H9 (cell line): ENCODE measurements at regions not wholly inside any gene's neighbourhood (a gene's known extent, or its start where the extent isn't known, plus 50 kb on each side); places are given as distances from the start of the nearest gene placed in this dataset.

ENCODE experiments used
- DNase-seq: peaks from one replicate; pipeline ENCODE4 v3.0.0-alpha.2; 2017
- H2AFZ ChIP-seq: one replicate; pipeline ENCODE4 v1.6.1; 2013; ENCODE audit warnings: mild to moderate bottlenecking, low read length, control low read depth, moderate library complexity
- H2AK5ac ChIP-seq: 2 replicates; pipeline ENCODE4 v1.6.1; 2013; ENCODE audit warnings: low read length, control low read depth, mixed read lengths; ENCODE audit not compliant: insufficient read length
- H2BK120ac ChIP-seq: one replicate; pipeline ENCODE4 v1.6.1; 2013; ENCODE audit warnings: low read depth, mild to moderate bottlenecking, low read length, control low read depth, inconsistent platforms; ENCODE audit not compliant: poor library complexity, severe bottlenecking
- H2BK12ac ChIP-seq: 2 replicates; pipeline ENCODE4 v1.6.1; 2013; ENCODE audit warnings: low read length, control low read depth, mixed read lengths, low read depth; ENCODE audit not compliant: insufficient read length
- H2BK15ac ChIP-seq: 2 replicates; pipeline ENCODE4 v1.6.1; 2013; ENCODE audit warnings: low read depth, low read length, control low read depth
- H2BK20ac ChIP-seq: one replicate; pipeline ENCODE4 v1.6.1; 2013; ENCODE audit warnings: low read depth, mild to moderate bottlenecking, low read length, control low read depth, inconsistent platforms; ENCODE audit not compliant: poor library complexity, severe bottlenecking
- H2BK5ac ChIP-seq: 2 replicates; pipeline ENCODE4 v1.6.1; 2013; ENCODE audit warnings: low read length, control low read depth, mixed read lengths; ENCODE audit not compliant: insufficient read length
- H3K14ac ChIP-seq: 2 replicates; pipeline ENCODE4 v1.6.1; 2013; ENCODE audit warnings: low read length, control low read depth; ENCODE audit not compliant: insufficient read depth
- H3K18ac ChIP-seq: 2 replicates; pipeline ENCODE4 v1.6.1; 2013; ENCODE audit warnings: low read depth, mild to moderate bottlenecking, mixed read lengths, low read length, control low read depth; ENCODE audit not compliant: insufficient read length
- H3K23ac ChIP-seq: 2 replicates; pipeline ENCODE4 v1.6.1; 2013; ENCODE audit warnings: low read length, control low read depth, mixed read lengths, low read depth; ENCODE audit not compliant: insufficient read length
- H3K23me2 ChIP-seq: 2 replicates; pipeline ENCODE4 v1.6.1; 2013; ENCODE audit warnings: low read depth, mild to moderate bottlenecking, mixed read lengths, low read length, control low read depth; ENCODE audit not compliant: insufficient read length, poor library complexity, severe bottlenecking
- H3K27ac ChIP-seq: 2 replicates; pipeline ENCODE4 v1.5.1; 2013; ENCODE audit warnings: low read length, control low read depth, mixed read lengths, low read depth; ENCODE audit not compliant: insufficient read length
- H3K27me3 ChIP-seq: 2 replicates; pipeline ENCODE4 v1.6.1; 2013; ENCODE audit warnings: low read length, control low read depth, inconsistent platforms; ENCODE audit not compliant: insufficient read depth
- H3K4ac ChIP-seq: 2 replicates; pipeline ENCODE4 v1.6.1; 2013; ENCODE audit warnings: low read depth, mild to moderate bottlenecking, control low read depth, inconsistent platforms, low read length, moderate library complexity
- H3K4me1 ChIP-seq: 2 replicates; pipeline ENCODE4 v1.6.1; 2013; ENCODE audit warnings: low read length, control low read depth, inconsistent platforms; ENCODE audit not compliant: insufficient read depth
- H3K4me2 ChIP-seq: 2 replicates; pipeline ENCODE4 v1.6.1; 2013; ENCODE audit warnings: low read length, control low read depth, mixed read lengths; ENCODE audit not compliant: insufficient read length, insufficient read depth
- H3K56ac ChIP-seq: 2 replicates; pipeline ENCODE4 v1.6.1; 2013; ENCODE audit warnings: low read depth, mild to moderate bottlenecking, mixed read lengths, low read length, control low read depth; ENCODE audit not compliant: insufficient read length
- H3K79me1 ChIP-seq: 2 replicates; pipeline ENCODE4 v1.6.1; 2013; ENCODE audit warnings: low read depth, mild to moderate bottlenecking, moderate library complexity, low read length, control low read depth, inconsistent platforms; ENCODE audit not compliant: insufficient read depth, poor library complexity, severe bottlenecking
- H3K79me2 ChIP-seq: 2 replicates; pipeline ENCODE4 v1.6.1; 2013; ENCODE audit warnings: low read length, control low read depth, inconsistent platforms; ENCODE audit not compliant: insufficient read depth
- H3K9ac ChIP-seq: 2 replicates; pipeline ENCODE4 v1.6.1; 2013; ENCODE audit warnings: low read length, control low read depth, mixed read lengths; ENCODE audit not compliant: insufficient read length; ENCODE audit errors: extremely low read depth
- H3K9me3 ChIP-seq: one replicate; pipeline ENCODE4 v1.6.1; 2013; ENCODE audit warnings: low read depth, low read length, inconsistent platforms; ENCODE audit not compliant: control insufficient read depth
- H3T11ph ChIP-seq: one replicate; pipeline ENCODE4 v1.6.1; 2013; ENCODE audit warnings: mild to moderate bottlenecking, low read length, control low read depth, inconsistent platforms
- H4K20me1 ChIP-seq: one replicate; pipeline ENCODE4 v1.6.1; 2013; ENCODE audit not compliant: control insufficient read depth, insufficient read length, insufficient read depth
- H4K5ac ChIP-seq: 2 replicates; pipeline ENCODE4 v1.6.1; 2013; ENCODE audit warnings: low read depth, mild to moderate bottlenecking, mixed read lengths, low read length, control low read depth; ENCODE audit not compliant: insufficient read length
- H4K8ac ChIP-seq: replicated peaks from 2 replicates; pipeline ENCODE4 v1.6.1; 2013; ENCODE audit warnings: low read length, control low read depth, mixed read lengths, low read depth; ENCODE audit not compliant: insufficient read length
- H4K91ac ChIP-seq: 2 replicates; pipeline ENCODE4 v1.6.1; 2013; ENCODE audit warnings: low read depth, mild to moderate bottlenecking, moderate library complexity, mixed read lengths, low read length, control low read depth; ENCODE audit not compliant: insufficient read length
- H3K27ac Mint-ChIP-seq, 3 experiments: 2 replicates in 2 of 3; 3 replicates in 1 of 3; pipeline ENCODE4 v1.8.0; 2020 to 2021; ENCODE audit warnings: mixed read lengths in 3 of 3, mild to moderate bottlenecking in 1 of 3, moderate library complexity in 1 of 3
- H3K27me3 Mint-ChIP-seq: 2 replicates; pipeline ENCODE4 v1.8.0; 2021; ENCODE audit warnings: low read depth, mild to moderate bottlenecking, moderate library complexity, mixed read lengths
- H3K36me3 Mint-ChIP-seq, 3 experiments: 2 replicates in 2 of 3; 3 replicates in 1 of 3; pipeline ENCODE4 v1.8.0; 2020 to 2021; ENCODE audit warnings: low read depth in 3 of 3, mixed read lengths in 3 of 3; ENCODE audit not compliant: insufficient read depth in 1 of 3
- H3K4me1 Mint-ChIP-seq, 2 experiments: 2 replicates each; pipeline ENCODE4 v1.8.0; 2020; ENCODE audit warnings: mixed read lengths in 2 of 2
- H3K4me3 Mint-ChIP-seq, 2 experiments: 2 replicates in 1 of 2; 3 replicates in 1 of 2; pipeline ENCODE4 v1.8.0; 2020 to 2021; ENCODE audit warnings: mild to moderate bottlenecking in 2 of 2, mixed read lengths in 2 of 2, moderate library complexity in 1 of 2
- H3K9me3 Mint-ChIP-seq, 2 experiments: 2 replicates in 1 of 2; 3 replicates in 1 of 2; pipeline ENCODE4 v1.8.0; 2020; ENCODE audit warnings: mild to moderate bottlenecking in 2 of 2, mixed read lengths in 2 of 2, moderate library complexity in 1 of 2
- CTCF ChIP-seq: fragments of 200-600 bp; sonication (generic); conservative IDR thresholded peaks from 3 replicates; pipeline ENCODE4 v1.8.0; 2021; ENCODE audit warnings: antibody characterized with exemption, mild to moderate bottlenecking
- WGBS: extraction: QIAGEN DNeasy Blood & Tissue Kit; methylation state at CpG from one replicate; pipeline ENCODE4 v1.1.7; 2013; ENCODE audit warnings: missing lambda C conversion rate, low lambda C conversion rate, mixed read lengths; ENCODE audit not compliant: insufficient read length; ENCODE audit errors: extremely low coverage; 5-methylcytosine and 5-hydroxymethylcytosine counted together

- Histone ChIP-seq H3K79me2 (no peaks in the 10 kb centered on the region), H3K79me1 (no peaks in the 10 kb centered on the region), H2AK5ac (no peak overlapping the region), H3K4me1 (no peaks in the 10 kb centered on the region), H2BK5ac (no peak overlapping the region), H4K8ac (no peak overlapping the region), H4K20me1 (no peaks in the 10 kb centered on the region), H2BK120ac (no peak overlapping the region), H2BK20ac (no peak overlapping the region), H3K18ac (no peak overlapping the region), H3K27me3 (no peaks in the 10 kb centered on the region), H4K91ac (no peak overlapping the region), H3K27ac (no peak overlapping the region), H3K9ac (no peak overlapping the region), H2BK12ac (no peak overlapping the region), H3K4ac (no peak overlapping the region), H2AFZ (no peak overlapping the region), H3K56ac (no peak overlapping the region), H4K5ac (no peak overlapping the region), H3K23me2 (no peaks in the 10 kb centered on the region), H3T11ph (no peak overlapping the region), H2BK15ac (no peak overlapping the region), H3K9me3 (no peaks in the 10 kb centered on the region), H3K23ac (no peak overlapping the region), H3K4me2 (no peak overlapping the region), H3K14ac (no peak overlapping the region)
- no CpG with 5 or more reads among the region's 1 CpG for WGBS
- no peak for DNase-seq
- Mint-ChIP-seq H3K4me1 (peaks cover 10 to 13% of the 10 kb centered on the region in 2 experiments), H3K27ac (no peak overlapping the region), H3K36me3 (peaks cover 2 to 8% (median 4%) of the 10 kb centered on the region in 3 experiments; a peak in 4 of 7 replicates), H3K9me3 (no peaks in the 10 kb centered on the region), H3K4me3 (no peak overlapping the region), H3K27me3 (no peaks in the 10 kb centered on the region)
- TF ChIP-seq CTCF = peak; percentile 95
Observed at GRCh38 chr13:73708393-73708985, 425.7 kb downstream of the KLF12 start.
